OCI-LY1 (cell line): ENCODE measurements at regions not wholly inside any gene's neighbourhood (a gene's known extent, or its start where the extent isn't known, plus 50 kb on each side); places are given as distances from the start of the nearest gene placed in this dataset.

Experiments
- CTCF ChIP-seq: fragments of 200-600 bp; sonication (generic), shearing (Covaris generic); IDR thresholded peaks from 2 replicates; pipeline ENCODE4 v1.5.1; 2017; ENCODE audit warnings: mild to moderate bottlenecking, antibody characterized with exemption, low read length, moderate library complexity, mixed read lengths
- EZH2 ChIP-seq: fragments of 200-600 bp; sonication (generic), shearing (Covaris generic); IDR thresholded peaks from 2 replicates; pipeline ENCODE4 v1.8.0; 2017; ENCODE audit warnings: borderline replicate concordance, mixed run types, mild to moderate bottlenecking, antibody characterized with exemption, low read length, moderate library complexity, mixed read lengths

- no peak for TF ChIP-seq CTCF
- TF ChIP-seq EZH2 = no peak
These were observed 53.4 kb upstream of the FBXL7 start for GRCh38 chr5:15446552-15446951.
